Testis (tissue), 2 donors: ENCODE measurements at regions not wholly inside any gene's neighbourhood (a gene's known extent, or its start where the extent isn't known, plus 50 kb on each side); places are given as distances from the start of the nearest gene placed in this dataset.

ENCODE experiments used
- CTCF ChIP-seq, 3 experiments: fragments of 450-650 bp in 2 of 3; fragments of 200-600 bp in 1 of 3; sonication (generic) in 1 of 3; IDR thresholded peaks; one replicate each; pipeline ENCODE4 v1.5.1; 2016 to 2019; ENCODE audit warnings: antibody characterized with exemption in 3 of 3, mild to moderate bottlenecking in 2 of 3, moderate library complexity in 1 of 3
- POLR2A ChIP-seq: fragments of 450-650 bp; IDR thresholded peaks from one replicate; pipeline ENCODE4 v1.6.1; 2017; ENCODE audit warnings: antibody characterized with exemption, mild to moderate bottlenecking, moderate library complexity

DNA sequence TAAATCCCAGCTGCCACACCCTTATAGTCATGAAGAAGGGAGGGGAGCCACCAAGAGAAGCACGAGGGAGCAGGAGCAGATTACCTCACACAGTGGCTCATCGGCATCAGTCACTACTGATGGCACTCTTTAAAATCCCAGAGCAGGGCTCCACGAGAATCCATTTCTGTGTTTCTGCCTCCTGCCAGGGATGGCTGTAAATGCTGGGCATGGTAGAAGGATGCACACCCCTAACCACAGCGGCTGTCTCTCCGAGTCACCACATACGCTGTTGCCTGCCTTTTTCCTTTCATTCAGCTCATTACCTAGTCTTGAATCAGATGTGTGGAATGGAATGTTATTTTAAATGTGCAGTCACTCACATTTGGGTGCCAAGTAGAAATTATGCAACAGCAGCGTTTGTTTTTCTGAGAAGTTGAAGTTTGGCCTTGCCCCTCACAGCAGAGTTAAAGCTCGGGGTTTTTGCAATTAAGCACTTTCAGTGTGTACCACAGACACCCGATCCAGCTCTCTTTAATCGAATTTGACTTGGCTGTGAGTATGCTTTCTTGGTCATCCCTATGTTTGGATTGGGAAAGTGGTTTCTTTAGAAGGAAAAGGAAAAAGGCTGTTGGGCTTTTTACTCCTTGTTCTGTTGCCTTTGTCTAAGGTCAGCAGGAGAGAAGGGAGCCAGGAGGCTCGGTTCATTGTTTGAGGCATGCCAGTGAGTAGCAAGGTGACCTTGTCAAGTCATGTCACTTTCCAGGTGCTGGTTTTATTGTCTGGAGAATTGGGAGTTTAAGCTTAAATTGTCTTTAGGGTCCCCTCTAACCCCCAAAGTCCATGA lies 284.2 kb upstream of the TPM1 start:
- TF ChIP-seq CTCF (IDR thresholded peaks at IDR 0.05) (no peak), POLR2A (no peak)
